G401 (cell line): ENCODE measurements at regions not wholly inside any gene's neighbourhood (a gene's known extent, or its start where the extent isn't known, plus 50 kb on each side); places are given as distances from the start of the nearest gene placed in this dataset.

Experiments used
- DNase-seq: peaks from one replicate; pipeline ENCODE4 v3.0.0-alpha.2; 2015; ENCODE audit warnings: low spot score
- in situ Hi-C: cut with HindIII; loops from 2 replicates; pipeline ENCODE4 v1.10.0; 2016; ENCODE audit warnings: low sequenced_read_pairs, mixed read lengths

DNA sequence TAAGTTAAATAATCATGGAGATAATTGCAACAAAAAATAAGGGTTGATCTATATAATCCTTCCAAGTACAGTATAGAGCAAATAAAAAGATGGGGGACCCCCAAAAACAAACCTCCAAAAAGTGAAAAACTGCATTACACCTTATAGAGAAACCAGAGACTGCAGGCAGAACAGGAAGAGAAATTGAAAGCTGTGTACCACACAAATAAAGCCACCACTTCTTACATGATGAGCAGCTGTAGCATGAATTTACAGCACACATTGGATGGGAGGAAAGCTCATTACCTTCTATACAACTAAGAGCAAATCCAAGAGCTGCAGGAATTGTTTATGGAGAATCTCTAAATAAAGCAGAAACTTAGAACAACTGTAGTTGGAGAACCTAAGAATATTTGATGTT is 152.4 kb upstream of the PDE5A start:
- in situ Hi-C loops = no loop called here
- DNase-seq = no peak

DNA sequence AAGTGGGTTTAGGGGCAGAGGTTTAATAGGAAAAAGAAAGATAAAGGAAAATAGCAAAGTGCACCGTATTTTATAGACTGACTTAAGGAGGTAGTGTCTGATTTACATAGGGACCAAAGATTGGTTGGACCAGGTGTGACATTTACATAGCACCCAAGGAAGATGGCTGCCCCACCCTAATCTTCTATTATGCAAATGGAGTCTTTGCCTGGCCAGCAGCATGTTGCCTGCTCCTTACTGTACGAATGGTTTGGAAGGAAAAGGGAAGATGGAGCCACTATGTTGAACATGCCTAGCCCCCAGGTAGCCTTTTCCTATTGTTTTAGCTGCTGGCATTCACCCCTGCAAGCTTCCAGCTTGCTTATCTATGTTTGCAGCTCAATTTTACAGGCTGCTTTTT is 146.2 kb upstream of the PDE5A start:
- DNase-seq = no peak
- in situ Hi-C loops = no loop called here

DNA sequence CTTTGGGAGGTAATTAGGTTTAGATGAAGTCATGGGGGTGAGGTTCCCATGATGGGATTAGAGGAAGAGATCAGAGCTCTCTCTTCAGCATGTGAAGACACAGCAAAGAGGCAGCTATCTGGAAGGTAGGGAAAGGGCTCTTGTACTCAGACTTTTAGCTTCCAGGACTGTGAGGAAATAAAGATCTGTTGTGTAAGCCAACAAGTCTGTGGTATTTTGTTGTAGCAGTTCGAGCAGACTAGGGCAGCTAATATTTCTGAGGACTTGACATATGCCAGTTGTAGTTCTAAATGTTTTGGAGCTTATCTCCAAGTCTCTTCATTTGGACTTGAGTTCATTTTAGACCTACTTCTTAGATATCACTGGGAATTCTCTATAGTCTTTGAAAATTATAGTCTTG is 137.3 kb upstream of the PDE5A start:
- in situ Hi-C loops = no loop called here
- DNase-seq = no peak

DNA sequence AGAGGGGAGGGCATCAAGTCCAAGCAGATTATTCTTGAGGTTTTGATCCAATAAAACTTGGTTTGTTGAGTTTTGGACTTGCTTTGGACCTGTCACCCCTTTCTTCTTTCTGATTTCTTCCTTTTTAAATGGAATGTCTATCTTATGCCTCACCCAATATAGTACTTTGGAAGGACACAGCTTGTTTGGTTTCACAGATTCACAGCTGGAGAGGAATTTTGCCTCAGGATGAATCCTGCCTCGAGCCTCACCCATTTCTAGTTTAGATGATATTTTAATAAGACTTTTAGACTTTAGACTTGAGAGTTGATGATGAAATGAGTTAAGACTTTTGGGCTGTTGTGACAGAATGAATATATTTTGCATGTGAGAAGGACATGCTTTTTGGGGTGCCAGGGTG is 136.9 kb upstream of the PDE5A start:
- in situ Hi-C loops = no loop called here
- DNase-seq = no peak

DNA sequence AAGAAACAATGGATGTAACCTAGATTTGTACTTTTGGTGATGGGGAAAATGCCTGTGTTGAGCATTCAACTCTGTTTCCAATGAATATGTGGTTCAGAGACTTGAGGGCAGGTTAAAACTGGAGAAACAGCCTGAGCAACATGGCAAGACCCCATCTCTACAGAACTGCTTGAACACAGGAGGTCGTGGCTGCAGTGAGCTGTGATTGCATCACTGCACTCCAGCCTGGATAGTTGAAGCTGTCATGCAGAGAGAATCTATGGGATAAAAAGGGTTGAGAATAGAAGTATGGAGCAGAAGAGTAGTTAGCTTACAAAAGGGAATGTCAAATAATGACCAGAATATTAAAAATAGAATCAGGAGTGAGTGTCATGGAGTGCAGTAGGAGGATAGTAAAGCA is 134.8 kb upstream of the PDE5A start:
- in situ Hi-C loops = no loop called here
- no peak for DNase-seq

DNA sequence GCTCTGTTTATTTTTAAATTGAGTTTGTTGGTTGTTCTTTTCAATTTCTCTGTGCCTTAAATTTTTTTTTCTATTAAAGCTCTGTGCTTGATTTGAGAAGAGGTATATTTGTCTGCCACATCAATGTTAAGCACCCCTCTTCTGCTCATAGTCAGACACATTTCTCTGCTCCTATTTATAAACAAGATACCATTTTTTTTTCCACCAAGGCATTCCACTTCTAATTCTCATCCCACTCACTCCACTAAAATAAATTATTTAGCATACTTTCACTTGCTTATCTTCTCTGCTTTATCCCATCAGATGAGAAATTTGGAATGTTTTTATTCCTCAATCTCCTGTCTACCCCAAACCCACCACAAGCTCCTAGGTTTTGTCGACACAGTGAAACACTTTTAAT is 127.0 kb upstream of the PDE5A start:
- no peak for DNase-seq

DNA sequence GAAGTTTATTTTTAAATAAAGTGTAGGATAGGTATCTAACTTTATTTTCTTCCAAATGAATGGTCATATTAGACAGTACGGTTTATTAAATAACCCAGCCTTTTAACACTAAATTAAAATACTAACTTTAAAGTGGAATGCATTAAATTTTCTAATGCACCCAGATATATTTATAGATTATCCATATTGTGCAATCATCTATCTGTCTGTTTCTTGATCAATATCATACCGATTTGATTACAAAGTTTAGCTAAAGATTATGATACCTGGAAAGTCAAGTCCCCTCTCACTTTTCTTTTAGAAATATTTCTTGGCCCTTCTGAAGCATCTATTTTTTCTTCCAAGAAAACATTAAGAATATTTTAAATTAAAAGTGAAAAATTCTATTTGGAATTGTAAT is 124.3 kb upstream of the PDE5A start:
- in situ Hi-C loops = no loop called here

More for the DNA sequence above, 127.0 kb upstream of the PDE5A start:
- in situ Hi-C loops = no loop called here

DNA sequence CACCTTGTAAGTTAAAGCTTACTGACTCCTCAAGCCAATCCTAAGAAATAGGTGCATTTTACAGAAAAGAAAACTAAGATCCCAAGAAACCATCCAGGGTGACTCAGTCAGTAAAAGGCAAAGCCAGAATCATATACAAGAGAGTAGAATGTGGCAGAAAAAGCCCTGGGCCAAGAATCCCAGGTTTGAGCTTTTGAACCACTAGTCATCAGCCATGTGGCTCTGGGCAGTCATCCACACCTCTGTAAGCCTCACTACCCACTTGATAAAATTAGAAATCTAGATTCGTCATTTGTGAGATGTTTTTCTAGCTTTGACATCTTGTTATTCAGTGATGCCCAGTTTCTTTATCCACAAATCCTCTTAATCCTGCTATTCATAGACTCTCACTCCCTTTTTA is 122.2 kb upstream of the PDE5A start:
- no peak for DNase-seq
- in situ Hi-C loops = no loop called here

More for the DNA sequence above, 124.3 kb upstream of the PDE5A start:
- no peak for DNase-seq

DNA sequence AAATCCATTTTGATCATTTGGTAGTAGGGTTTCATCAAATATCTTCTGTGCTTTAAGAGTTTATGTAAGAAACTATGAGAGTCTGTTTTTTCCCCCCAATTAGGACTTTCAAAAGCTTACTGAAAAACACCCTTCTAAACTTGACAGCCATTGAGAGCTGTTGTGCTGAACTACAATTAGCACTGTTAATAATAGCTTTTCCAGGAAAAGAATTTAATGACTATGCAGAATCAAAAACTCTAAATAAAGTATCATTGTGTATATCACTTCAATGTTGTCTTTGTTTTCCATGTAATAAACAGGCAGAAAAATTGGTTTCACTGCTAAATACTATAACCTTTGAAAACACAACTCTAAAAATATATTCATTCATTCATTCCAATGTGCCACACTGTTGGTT is 121.4 kb upstream of the PDE5A start:
- in situ Hi-C loops = no loop called here
- no peak for DNase-seq

DNA sequence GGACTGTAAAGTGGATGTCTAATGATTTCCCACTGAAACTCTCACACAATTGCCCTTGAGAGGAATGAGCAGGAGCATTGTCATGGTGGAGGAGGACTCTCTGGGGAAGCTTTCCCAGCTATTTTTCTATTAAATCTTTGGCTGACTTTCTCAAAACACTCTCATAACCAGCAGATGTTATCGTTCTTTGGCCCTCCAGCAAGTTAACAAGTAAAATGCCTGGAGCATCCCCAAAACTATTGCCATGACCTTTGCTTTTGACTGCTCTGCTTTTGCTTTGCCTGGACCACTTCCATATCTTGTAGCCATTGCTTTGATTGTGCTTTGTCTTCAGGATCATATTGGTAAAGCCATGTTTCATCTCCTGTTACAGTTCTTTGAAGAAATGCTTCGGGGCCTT is 120.2 kb upstream of the PDE5A start:
- DNase-seq = no peak
- in situ Hi-C loops = no loop called here

DNA sequence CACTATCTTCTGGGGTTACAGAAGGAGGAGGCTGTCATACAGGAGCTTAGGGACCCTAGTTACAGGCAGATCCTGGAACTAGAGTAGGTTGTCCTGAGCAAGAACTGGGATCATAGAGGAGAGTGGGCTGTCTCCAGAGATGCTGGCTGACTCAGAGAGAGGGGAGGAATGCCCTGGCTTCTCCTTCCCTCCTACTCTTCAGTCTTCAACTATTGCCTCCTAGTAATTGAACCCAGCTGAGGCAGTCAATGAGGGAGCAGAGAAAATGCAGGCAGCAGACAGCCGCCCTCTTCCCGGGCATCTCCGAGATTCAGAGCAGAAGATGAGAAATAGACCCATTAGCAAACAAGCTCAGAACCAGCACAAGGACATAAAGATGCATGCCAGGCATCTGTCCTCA is 118.3 kb upstream of the PDE5A start:
- no peak for DNase-seq
- in situ Hi-C loops = no loop called here

DNA sequence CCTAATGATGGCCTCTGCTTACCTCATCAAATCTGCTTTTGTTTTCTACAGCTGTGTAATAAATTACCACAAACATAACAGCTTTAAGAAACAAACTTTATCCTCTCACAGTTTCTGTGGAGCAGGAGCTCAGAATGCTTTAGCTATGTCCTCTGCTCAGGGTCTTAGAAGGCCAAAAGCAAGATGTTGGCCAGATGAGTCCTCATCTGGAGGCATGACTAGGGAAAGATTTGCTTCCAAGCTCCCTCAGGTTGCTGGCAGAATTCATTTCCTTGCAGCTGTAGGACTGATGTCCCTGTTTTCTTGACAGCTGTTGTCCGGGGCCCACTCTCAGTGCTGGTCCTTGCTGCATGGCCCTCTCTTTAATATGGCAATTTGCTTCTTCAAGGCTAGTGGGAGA is 116.7 kb upstream of the PDE5A start:
- no peak for DNase-seq
- in situ Hi-C loops = no loop called here

DNA sequence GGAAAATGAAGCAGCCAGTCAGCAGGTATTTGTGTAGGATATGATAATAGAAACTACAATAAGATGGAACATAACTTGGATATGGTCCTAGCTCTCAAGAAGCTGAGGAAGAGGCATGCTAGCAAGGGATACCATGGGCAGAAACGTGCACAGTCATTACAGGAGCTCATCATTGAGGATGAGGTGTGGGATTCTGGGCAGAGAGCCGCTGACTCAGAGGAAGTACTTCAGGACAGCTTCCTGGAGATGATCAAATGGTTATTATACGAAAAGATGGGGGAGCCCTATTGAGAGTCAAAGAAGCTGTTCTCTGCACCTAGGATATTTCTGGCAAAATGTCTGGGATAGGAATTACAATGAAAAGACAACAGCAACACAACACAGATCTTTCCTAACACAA is 116.0 kb upstream of the PDE5A start:
- in situ Hi-C loops = no loop called here
- DNase-seq = no peak

DNA sequence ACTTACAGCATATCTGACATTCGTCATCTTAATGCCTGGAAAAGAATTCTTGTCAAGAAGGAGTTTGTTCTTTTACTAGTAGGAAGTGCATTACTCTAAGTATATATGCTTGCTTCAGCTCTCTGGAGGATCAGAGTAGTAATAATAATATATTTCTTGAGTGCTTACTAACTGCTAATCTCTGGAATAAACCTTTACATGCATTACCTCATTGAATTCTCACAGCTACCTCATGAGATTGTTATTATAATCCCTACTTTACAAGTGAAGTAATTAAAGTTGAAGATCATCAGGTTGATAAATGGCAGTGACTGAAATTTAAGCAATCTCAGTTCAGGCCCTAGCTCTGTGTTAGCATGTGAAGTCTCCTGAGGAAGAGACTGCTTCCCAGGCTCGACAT is 115.0 kb upstream of the PDE5A start:
- DNase-seq = no peak
- in situ Hi-C loops = no loop called here

DNA sequence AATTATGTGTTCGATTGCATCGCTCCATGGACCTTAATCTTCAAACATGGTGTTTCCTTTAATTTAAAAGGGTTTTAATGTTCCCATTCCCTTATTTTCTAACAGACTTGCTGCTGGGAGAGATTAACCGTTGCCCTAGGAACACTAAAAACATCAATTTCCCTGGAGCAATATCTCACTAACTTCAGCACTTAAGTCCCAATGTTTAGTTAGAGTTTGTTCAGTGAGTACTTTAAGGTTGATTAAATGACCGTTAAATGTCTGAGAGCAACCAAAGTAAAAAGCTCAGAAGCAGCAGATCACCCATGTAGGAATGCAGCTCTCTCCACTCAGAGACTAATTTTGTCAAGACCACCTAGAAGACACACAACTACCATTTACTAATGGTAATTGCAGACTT is 111.2 kb upstream of the PDE5A start:
- in situ Hi-C loops = no loop called here

DNA sequence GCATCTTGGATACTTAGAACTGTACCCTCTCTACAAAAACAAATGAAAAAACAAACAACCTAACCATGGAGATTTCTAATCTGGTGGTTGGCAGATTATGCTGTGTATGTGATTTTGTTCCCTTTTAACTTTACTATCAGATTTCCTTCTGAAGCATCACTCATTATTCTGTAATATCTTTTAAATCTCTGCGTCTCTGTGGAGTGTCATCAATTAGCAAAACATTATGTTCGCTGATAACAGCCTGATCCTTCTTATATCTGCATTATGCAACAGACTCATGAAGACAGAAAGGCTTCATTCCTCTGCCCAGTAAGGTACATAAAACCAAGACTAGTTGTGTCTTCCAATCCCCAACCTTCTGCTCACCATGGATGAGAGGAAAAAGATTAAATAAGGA is 110.3 kb upstream of the PDE5A start:
- in situ Hi-C loops = no loop called here
- DNase-seq = no peak

More for the DNA sequence above, 111.2 kb upstream of the PDE5A start:
- DNase-seq = no peak

DNA sequence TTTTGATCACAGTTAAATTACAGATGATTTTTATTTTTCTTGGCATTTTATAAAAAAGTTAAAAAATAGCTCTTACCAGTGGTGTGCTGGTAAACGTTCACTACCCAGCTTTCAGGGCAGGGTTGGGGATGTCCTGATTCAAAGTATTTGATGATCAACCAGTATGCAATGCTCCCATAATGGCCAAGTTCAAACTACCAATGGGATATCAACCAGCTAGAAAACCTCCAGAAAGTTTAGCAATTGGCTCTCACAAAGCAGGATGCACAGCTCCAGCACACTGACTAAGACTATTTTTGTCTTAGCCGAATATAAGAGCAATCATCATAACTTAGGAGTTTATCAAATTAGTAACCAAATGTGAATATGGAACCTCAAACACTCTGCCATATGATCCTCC is 108.0 kb upstream of the PDE5A start:
- no peak for DNase-seq
- in situ Hi-C loops = no loop called here

DNA sequence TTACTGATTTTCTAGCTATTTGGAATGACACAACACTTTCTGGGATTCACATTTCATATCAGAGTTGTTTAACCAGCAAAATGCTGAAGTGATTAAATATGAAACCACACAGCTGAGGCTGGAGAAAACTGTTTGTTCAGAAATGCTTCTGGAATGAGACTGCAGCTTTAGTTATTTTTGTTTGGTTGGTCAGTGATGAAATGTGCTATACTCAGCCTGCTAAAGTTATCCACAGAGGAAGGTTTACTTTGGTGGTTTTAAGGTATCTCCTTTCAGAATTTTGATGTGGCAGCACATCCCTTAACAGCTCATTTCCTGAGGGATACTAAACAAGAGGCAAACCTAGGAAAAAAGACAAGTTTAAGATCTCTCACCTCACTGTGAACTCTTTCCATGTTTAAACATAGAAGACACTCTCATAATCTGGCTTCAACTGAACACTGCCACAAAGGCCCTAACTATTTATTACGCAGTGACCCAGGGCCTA is 106.6 kb upstream of the PDE5A start:
- in situ Hi-C loops = no loop called here
- no peak for DNase-seq

DNA sequence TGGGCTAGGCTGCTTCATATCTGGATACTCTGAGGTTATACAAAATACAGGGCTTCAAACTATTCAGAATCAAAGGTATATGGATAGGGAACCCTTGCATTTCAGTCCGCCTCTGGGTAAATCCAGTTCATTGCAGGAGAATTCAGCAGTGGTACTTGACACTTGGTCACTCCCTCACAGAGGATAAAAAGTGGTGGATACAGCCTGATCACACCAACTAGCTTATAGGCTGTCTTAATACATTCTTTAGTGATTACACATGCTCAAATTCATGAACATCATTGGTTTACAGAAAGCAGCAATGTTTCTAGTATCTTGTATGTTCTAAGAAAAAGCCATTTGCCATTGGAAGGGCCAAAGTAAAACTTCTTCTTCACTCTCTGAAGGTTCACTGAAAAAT is 104.8 kb upstream of the PDE5A start:
- in situ Hi-C loops = no loop called here
- DNase-seq = no peak

DNA sequence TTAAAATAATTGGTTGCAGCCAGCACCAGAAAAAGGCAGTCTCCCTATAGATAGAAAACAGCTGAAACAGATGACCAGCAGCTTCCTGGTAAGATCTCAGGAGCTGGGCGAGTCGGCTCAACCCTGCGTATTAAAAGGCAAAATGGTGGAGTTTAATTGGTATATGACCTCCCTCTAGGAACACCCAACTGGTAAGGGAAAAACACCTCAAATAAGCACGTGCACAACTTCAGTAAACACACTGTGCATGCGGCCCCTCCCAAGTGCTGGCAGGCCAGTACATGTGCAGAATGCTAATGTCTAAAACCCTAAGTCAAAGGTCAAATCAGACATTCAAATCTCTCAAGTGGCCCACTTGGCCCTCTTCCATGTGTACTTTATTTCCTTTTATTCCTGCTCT is 103.2 kb upstream of the PDE5A start:
- in situ Hi-C loops = no loop called here

DNA sequence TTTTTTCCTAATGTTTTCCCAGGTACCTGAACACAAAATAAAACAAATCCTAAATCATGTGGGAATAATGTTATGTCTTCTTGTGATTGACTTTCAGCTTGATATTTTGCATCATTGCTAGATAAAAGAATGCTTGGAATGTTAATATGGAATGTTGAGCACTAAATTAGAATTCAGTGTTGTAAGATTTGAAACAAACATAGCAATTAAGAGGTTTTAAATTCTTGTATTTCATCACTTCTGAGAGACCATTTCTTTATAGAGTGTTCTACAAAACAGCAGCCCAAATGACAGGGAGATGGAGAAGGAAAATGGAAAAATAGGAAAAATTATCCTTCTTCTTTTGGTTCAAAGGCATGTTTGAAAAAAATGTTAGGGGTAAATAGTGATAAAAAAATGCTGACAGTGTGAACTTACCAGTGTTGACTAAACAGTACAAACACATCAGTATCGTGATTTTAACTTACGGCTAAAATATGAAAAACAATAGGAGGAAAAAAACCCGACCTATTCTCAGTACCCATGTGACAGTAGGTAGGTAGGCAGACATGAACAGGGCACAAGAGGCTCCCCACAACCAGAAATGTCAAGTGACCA is 102.6 kb upstream of the PDE5A start:
- in situ Hi-C loops = no loop called here
- DNase-seq = no peak

More for the DNA sequence above, 103.2 kb upstream of the PDE5A start:
- no peak for DNase-seq

DNA sequence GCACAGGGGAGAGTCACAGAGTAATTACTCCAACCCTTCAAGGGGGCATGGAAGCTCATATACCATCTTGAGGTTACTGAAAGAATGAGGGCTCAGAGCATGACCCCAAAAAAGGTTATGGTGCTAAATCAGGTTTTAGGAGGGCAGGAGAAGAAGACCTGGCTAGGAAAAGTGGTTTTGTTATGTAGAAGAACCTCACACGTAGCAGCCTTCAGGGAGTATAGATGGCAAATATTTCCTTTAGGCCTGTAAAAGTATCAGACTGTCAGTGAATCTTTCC is 102.0 kb upstream of the PDE5A start:
- DNase-seq = no peak

More for the DNA sequence above, 102.0 kb upstream of the PDE5A start:
- in situ Hi-C loops = no loop called here
